MM.1S (cell line): ENCODE measurements at regions not wholly inside any gene's neighbourhood (a gene's known extent, or its start where the extent isn't known, plus 50 kb on each side); places are given as distances from the start of the nearest gene placed in this dataset.

Experiments
- CTCF ChIP-seq: fragments of 300-600 bp; sonication (generic); IDR thresholded peaks from 2 replicates; pipeline ENCODE4 v1.5.1; 2016; ENCODE audit warnings: antibody characterized with exemption, low read length, mixed read lengths
- EZH2 ChIP-seq: fragments of 300-600 bp; sonication (generic); optimal IDR thresholded peaks from 2 replicates; pipeline ENCODE3; 2017; ENCODE audit warnings: low read depth, mild to moderate bottlenecking, antibody characterized with exemption, low read length, mixed read lengths
- EZH2phosphoT487 ChIP-seq: fragments of 300-600 bp; sonication (generic); IDR thresholded peaks from 2 replicates; pipeline ENCODE4 v1.6.1; 2018; ENCODE audit warnings: antibody characterized with exemption, low read length

GRCh38 chr7:142409471-142409870 is 151.6 kb upstream of the PRSS58 start:
- TF ChIP-seq CTCF, result no peak
- no peak for TF ChIP-seq EZH2
- TF ChIP-seq EZH2phosphoT487, result no peak
